ENCODE measurements at regions not wholly inside any gene's neighbourhood (a gene's known extent, or its start where the extent isn't known, plus 50 kb on each side); places are given as distances from the start of the nearest gene placed in this dataset.

GRCh38 chr4:58935332-58935731 is 1825.1 kb upstream of the IGFBP7 start:
- Histone ChIP-seq H3K27me3 (ENCODE audit: low read depth) (no peaks in the 10 kb centered on the region), H3K36me3 (replicated peaks) (no peaks in the 10 kb centered on the region), H3K4me1 (no peaks in the 10 kb centered on the region), H3K9me3 (no peaks in the 10 kb centered on the region), H3K4me3 (no peak overlapping the region)
- in situ Hi-C loops (cut with MboI; ENCODE audit: low sequenced_read_pairs), result no loop called here
- DNase-seq (ENCODE audit: low spot score in 2 of 2), result no peak

- H3K36me3 ChIP-seq (replicated peaks), result no peaks in the 10 kb centered on the region
- in situ Hi-C loops (cut with MboI; ENCODE audit: low sequenced_read_pairs), result no loop called here
- no peaks in the 10 kb centered on the region for H3K9me3 ChIP-seq
- H3K4me3 ChIP-seq, result no peak overlapping the region
- H3K4me1 ChIP-seq, result peaks cover 4% of the 10 kb centered on the region; the same call in 1 of the 2 replicates
- no peak for DNase-seq (ENCODE audit: low spot score in 2 of 2)
- H3K27me3 ChIP-seq (ENCODE audit: low read depth), result no peaks in the 10 kb centered on the region
Measured at GRCh38 chr4:58936436-58936835, 1826.3 kb upstream of the IGFBP7 start.

- no peak overlapping the region for H3K4me3 ChIP-seq
- H3K4me1 ChIP-seq, result peaks cover 8% of the 10 kb centered on the region; the same call in 1 of the 2 replicates
- no peaks in the 10 kb centered on the region for H3K36me3 ChIP-seq (replicated peaks)
- in situ Hi-C loops (cut with MboI; ENCODE audit: low sequenced_read_pairs), result no loop called here
- no peak for DNase-seq (ENCODE audit: low spot score in 2 of 2)
- no peaks in the 10 kb centered on the region for H3K27me3 ChIP-seq (ENCODE audit: low read depth)
- no peaks in the 10 kb centered on the region for H3K9me3 ChIP-seq
Measured at GRCh38 chr4:58940167-58940566, 1830.0 kb upstream of the IGFBP7 start.

GRCh38 chr4:58941286-58941685 is 1831.1 kb upstream of the IGFBP7 start:
- H3K9me3 ChIP-seq, result no peaks in the 10 kb centered on the region
- no peaks in the 10 kb centered on the region for H3K36me3 ChIP-seq (replicated peaks)
- H3K27me3 ChIP-seq (ENCODE audit: low read depth), result no peaks in the 10 kb centered on the region
- in situ Hi-C loops (cut with MboI; ENCODE audit: low sequenced_read_pairs), result no loop called here
- DNase-seq (ENCODE audit: low spot score in 2 of 2), result peak in 1 of 2 experiments; percentile 14
- no peak overlapping the region for H3K4me3 ChIP-seq
- H3K4me1 ChIP-seq, result peaks cover 8% of the 10 kb centered on the region; the same call in 1 of the 2 replicates

GRCh38 chr4:58953575-58953974 is 1843.4 kb upstream of the IGFBP7 start:
- Histone ChIP-seq H3K4me3 (no peak overlapping the region), H3K36me3 (replicated peaks) (no peaks in the 10 kb centered on the region), H3K4me1 (no peaks in the 10 kb centered on the region), H3K9me3 (no peaks in the 10 kb centered on the region), H3K27me3 (ENCODE audit: low read depth) (no peaks in the 10 kb centered on the region)
- in situ Hi-C loops (cut with MboI; ENCODE audit: low sequenced_read_pairs), result no loop called here
- no peak for DNase-seq (ENCODE audit: low spot score in 2 of 2)

- in situ Hi-C loops (cut with MboI; ENCODE audit: low sequenced_read_pairs), result no loop called here
- Histone ChIP-seq H3K4me3 (no peak overlapping the region), H3K9me3 (no peaks in the 10 kb centered on the region), H3K27me3 (ENCODE audit: low read depth) (no peaks in the 10 kb centered on the region), H3K4me1 (no peaks in the 10 kb centered on the region), H3K36me3 (replicated peaks) (no peaks in the 10 kb centered on the region)
- no peak for DNase-seq (ENCODE audit: low spot score in 2 of 2)
Measured at GRCh38 chr4:58957711-58958110, 1847.5 kb upstream of the IGFBP7 start.

GRCh38 chr4:58961283-58961682 is 1851.1 kb upstream of the IGFBP7 start:
- Histone ChIP-seq H3K9me3 (no peaks in the 10 kb centered on the region), H3K27me3 (ENCODE audit: low read depth) (no peaks in the 10 kb centered on the region), H3K4me1 (no peaks in the 10 kb centered on the region), H3K36me3 (replicated peaks) (no peaks in the 10 kb centered on the region), H3K4me3 (no peak overlapping the region)
- no peak for DNase-seq (ENCODE audit: low spot score in 2 of 2)
- in situ Hi-C loops (cut with MboI; ENCODE audit: low sequenced_read_pairs), result no loop called here

GRCh38 chr4:58961925-58962324 is 1851.7 kb upstream of the IGFBP7 start:
- no peak for DNase-seq (ENCODE audit: low spot score in 2 of 2)
- Histone ChIP-seq H3K27me3 (ENCODE audit: low read depth) (no peaks in the 10 kb centered on the region), H3K4me3 (no peak overlapping the region), H3K36me3 (replicated peaks) (no peaks in the 10 kb centered on the region), H3K4me1 (no peaks in the 10 kb centered on the region), H3K9me3 (no peaks in the 10 kb centered on the region)
- in situ Hi-C loops (cut with MboI; ENCODE audit: low sequenced_read_pairs), result no loop called here

- H3K27me3 ChIP-seq (ENCODE audit: low read depth), result no peaks in the 10 kb centered on the region
- H3K9me3 ChIP-seq, result no peaks in the 10 kb centered on the region
- no peaks in the 10 kb centered on the region for H3K4me1 ChIP-seq
- no peak for DNase-seq (ENCODE audit: low spot score in 2 of 2)
- H3K36me3 ChIP-seq (replicated peaks), result no peaks in the 10 kb centered on the region
- no peak overlapping the region for H3K4me3 ChIP-seq
- in situ Hi-C loops (cut with MboI; ENCODE audit: low sequenced_read_pairs), result no loop called here
Measured at GRCh38 chr4:58962424-58962823, 1852.2 kb upstream of the IGFBP7 start.

GRCh38 chr4:58981828-58982227 is 1871.6 kb upstream of the IGFBP7 start:
- in situ Hi-C loops (cut with MboI; ENCODE audit: low sequenced_read_pairs), result no loop called here
- H3K36me3 ChIP-seq (replicated peaks), result no peaks in the 10 kb centered on the region

GRCh38 chr4:58983887-58984286 is 1873.7 kb upstream of the IGFBP7 start:
- Histone ChIP-seq H3K27me3 (ENCODE audit: low read depth) (no peaks in the 10 kb centered on the region), H3K4me1 (no peaks in the 10 kb centered on the region), H3K36me3 (replicated peaks) (no peaks in the 10 kb centered on the region), H3K9me3 (no peaks in the 10 kb centered on the region), H3K4me3 (no peak overlapping the region)
- peak in 1 of 2 experiments; percentile 8 for DNase-seq (ENCODE audit: low spot score in 2 of 2)
- in situ Hi-C loops (cut with MboI; ENCODE audit: low sequenced_read_pairs), result no loop called here

More at GRCh38 chr4:58981828-58982227, 1871.6 kb upstream of the IGFBP7 start:
- Histone ChIP-seq H3K4me3 (no peak overlapping the region), H3K4me1 (no peaks in the 10 kb centered on the region), H3K27me3 (ENCODE audit: low read depth) (no peaks in the 10 kb centered on the region), H3K9me3 (no peaks in the 10 kb centered on the region)
- DNase-seq (ENCODE audit: low spot score in 2 of 2), result no peak

- in situ Hi-C loops (cut with MboI; ENCODE audit: low sequenced_read_pairs), result no loop called here
- no peak for DNase-seq (ENCODE audit: low spot score in 2 of 2)
Measured at GRCh38 chr4:59002148-59002547, 1892.0 kb upstream of the IGFBP7 start.

GRCh38 chr4:59024257-59024656 is 1914.1 kb upstream of the IGFBP7 start:
- no peaks in the 10 kb centered on the region for H3K36me3 ChIP-seq (replicated peaks)
- no peaks in the 10 kb centered on the region for H3K27me3 ChIP-seq (ENCODE audit: low read depth)
- no peaks in the 10 kb centered on the region for H3K4me1 ChIP-seq
- no peak for DNase-seq (ENCODE audit: low spot score in 2 of 2)
- H3K4me3 ChIP-seq, result no peak overlapping the region
- no peaks in the 10 kb centered on the region for H3K9me3 ChIP-seq
- in situ Hi-C loops (cut with MboI; ENCODE audit: low sequenced_read_pairs), result no loop called here

More at GRCh38 chr4:59002148-59002547, 1892.0 kb upstream of the IGFBP7 start:
- Histone ChIP-seq H3K9me3 (no peaks in the 10 kb centered on the region), H3K4me1 (no peaks in the 10 kb centered on the region), H3K4me3 (no peak overlapping the region), H3K27me3 (ENCODE audit: low read depth) (no peaks in the 10 kb centered on the region), H3K36me3 (replicated peaks) (no peaks in the 10 kb centered on the region)

GRCh38 chr4:59037812-59038211 is 1927.6 kb upstream of the IGFBP7 start:
- in situ Hi-C loops (cut with MboI; ENCODE audit: low sequenced_read_pairs), result no loop called here
- H3K27me3 ChIP-seq (ENCODE audit: low read depth), result no peaks in the 10 kb centered on the region
- H3K9me3 ChIP-seq, result no peaks in the 10 kb centered on the region
- peaks cover 8% of the 10 kb centered on the region for H3K4me1 ChIP-seq
- H3K4me3 ChIP-seq, result no peak overlapping the region
- no peaks in the 10 kb centered on the region for H3K36me3 ChIP-seq (replicated peaks)
- DNase-seq (ENCODE audit: low spot score in 2 of 2), result peak in 1 of 2 experiments; percentile 77

- no peak for DNase-seq (ENCODE audit: low spot score in 2 of 2)
- no peaks in the 10 kb centered on the region for H3K9me3 ChIP-seq
- H3K4me1 ChIP-seq, result peaks cover 16% of the 10 kb centered on the region
- no peaks in the 10 kb centered on the region for H3K27me3 ChIP-seq (ENCODE audit: low read depth)
- no peaks in the 10 kb centered on the region for H3K36me3 ChIP-seq (replicated peaks)
- H3K4me3 ChIP-seq, result no peak overlapping the region
- in situ Hi-C loops (cut with MboI; ENCODE audit: low sequenced_read_pairs), result no loop called here
Measured at GRCh38 chr4:59039046-59039445, 1928.9 kb upstream of the IGFBP7 start.
